Activated CD4-positive, alpha-beta T cell treated with anti-CD3 and anti-CD28 coated beads for 1 hour (primary cell): ENCODE measurements at regions not wholly inside any gene's neighbourhood (a gene's known extent, or its start where the extent isn't known, plus 50 kb on each side); places are given as distances from the start of the nearest gene placed in this dataset.
"Not testable (repeated sequence)": the region's sequence is repeated elsewhere in the genome, so short reads cannot be mapped to it uniquely, and the experiment has no call there.

Experiments
- DNase-seq: peaks from one replicate; pipeline ENCODE4 v3.0.0-alpha.2; 2020

- DNase-seq: no peak
Observed at GRCh38 chr6:145266432-145267075, 468.8 kb downstream of the EPM2A start.

DNA sequence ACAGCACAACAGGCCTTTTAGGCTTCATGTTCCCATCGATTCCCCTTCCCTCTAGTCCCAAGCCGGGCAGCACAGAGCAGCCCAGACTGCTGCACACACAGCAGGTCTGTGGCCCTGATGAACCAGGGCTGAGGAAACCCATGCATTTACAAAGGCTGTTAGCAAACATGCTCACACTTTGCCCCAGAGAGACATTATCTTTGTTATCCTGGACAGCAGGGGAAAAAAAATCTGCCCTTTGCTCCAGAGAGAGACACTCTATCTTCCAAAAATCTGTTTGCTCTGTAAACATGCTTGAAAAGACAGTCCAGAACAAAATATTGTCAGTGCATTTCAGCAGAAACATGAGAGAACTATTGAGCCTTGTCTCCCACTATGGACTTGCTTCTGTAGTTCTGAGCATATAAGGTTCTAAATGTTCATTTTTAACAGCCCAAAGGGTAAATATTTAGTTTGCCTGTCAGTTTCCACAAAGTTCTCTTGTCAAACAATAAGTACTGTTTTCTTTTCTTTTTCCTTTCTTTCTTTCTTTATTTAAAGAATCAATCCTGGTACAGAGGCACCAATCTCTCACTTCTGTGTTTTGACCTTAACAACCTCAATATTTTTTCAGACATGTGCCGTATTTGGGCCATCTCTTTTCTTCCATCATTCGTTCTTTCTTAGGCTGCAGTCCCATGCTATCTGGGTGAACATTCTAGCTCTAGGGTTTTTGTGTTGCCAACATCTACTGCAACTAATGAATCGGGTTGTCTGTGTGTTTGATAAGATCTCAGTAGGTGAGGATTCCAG is 468.0 kb downstream of the EPM2A start:
- no peak for DNase-seq

- DNase-seq: no peak
Observed at GRCh38 chr6:145270464-145270863, 464.9 kb downstream of the EPM2A start.

DNA sequence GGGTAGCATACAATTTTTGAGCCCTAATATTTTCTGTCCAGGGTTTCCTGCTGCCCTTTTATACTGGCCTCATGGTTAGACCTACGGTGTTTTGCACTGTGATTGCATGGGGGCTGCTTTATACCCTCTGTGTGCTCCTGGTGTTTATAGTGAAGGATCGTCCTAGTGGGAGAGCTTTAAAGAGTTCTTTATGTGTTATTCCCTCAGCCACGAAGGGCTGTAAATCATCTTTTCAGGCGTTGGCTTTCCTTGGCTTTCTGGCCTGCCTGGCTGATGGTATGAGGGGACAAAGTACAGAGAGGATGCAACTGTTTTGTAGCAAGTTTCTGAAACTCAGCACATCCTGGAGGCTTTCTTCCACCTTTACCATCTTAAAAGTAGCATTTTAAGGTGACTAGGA is 464.3 kb downstream of the EPM2A start:
- DNase-seq: no peak

DNA sequence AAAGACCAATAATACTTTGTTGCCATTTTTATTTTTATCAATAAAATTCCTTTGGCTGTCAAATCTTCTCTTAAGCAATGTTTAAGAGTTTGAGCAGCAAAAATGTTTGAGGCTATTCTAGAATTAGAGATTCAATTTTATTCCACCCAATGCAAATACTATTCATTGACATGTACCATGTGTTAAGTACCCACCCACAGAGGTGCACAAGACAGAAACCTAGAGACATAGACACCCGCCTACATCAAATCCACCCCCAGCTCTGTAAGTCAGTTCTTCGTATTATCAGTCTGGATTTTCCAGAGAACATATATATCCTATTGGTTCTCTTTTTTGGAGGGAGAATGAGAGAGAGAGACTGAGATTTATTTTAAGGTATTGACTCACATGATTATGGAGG is 463.7 kb downstream of the EPM2A start:
- no peak for DNase-seq

DNA sequence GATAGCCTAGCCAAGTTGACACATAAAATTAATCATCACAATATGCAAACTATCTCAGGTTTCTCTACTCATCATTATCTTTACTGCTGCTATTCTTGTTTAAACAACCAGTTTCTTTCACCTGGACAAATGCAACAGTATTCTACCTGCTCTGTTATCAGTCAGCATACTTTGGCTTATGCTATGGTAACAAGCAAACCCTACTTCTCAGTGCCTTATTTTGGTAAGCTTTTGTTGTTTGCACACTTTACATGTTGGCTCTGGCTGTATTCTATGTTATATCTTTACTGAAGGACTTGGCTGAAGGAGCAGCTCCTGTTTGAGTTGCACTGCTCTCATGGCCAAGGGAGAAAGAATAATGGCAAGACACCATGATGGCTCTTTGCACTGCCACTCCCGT is 463.1 kb downstream of the EPM2A start:
- DNase-seq: no peak

DNA sequence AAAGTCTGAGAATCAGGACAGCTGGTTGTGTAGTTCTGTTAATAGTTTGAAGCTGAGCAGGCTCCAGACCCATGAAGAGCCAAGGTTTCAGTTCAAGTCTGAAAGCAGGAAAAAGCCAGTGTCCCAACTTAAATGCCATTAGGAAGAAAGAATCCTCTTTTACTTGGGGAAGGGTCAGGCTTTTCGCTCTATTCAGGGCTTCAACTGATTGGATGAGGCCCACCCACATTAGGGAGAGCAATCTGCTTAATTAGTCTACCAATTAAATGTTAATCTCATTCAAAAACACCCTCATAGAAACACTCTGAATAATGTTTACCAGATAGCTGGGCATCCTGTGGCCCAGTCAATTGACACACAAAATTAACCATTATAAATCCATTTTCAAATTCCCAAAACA is 462.2 kb downstream of the EPM2A start:
- no peak for DNase-seq

GRCh38 chr6:145274083-145274482 is 461.2 kb downstream of the EPM2A start:
- no peak for DNase-seq

- DNase-seq: no peak
Observed at GRCh38 chr6:145275019-145275418, 460.3 kb downstream of the EPM2A start.

DNA sequence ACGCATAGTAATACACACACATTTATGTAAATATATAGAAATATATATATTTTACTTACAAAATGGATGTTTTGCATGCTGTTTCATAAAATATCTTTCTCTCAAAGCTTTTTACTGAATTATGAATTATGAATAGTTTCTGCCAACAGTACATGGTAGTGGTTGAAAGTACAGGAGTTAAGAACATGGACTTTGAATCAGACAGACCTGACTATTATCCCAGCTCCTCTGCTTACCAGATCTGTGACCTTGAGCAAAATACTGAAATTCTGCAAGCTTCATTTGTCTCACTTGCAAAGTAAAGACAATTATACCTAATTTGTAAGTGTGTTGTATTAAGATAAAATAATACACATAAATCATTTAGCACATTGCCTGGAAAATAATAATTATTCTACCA is 459.5 kb downstream of the EPM2A start:
- DNase-seq: no peak

DNA sequence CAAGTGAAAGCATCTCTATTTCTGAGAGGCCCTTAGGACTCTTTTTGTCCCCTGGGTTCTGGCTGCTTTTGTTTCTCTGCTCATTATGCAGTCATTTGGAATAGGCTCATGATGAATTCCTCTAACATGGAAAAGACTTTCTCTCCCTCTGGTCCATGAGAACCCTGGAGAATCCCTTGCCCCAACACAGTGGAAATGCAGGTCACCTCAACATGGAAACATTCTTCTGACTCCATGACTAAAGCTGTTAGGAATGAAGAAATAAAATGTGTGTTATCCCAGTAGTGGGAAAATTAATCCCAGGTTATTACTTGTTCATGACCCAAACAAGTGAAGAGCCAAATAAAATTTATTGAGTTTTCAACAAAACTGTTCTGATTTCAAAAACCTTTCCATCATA is 458.6 kb downstream of the EPM2A start:
- DNase-seq: no peak

GRCh38 chr6:145277358-145278086 is 457.8 kb downstream of the EPM2A start:
- DNase-seq: no peak

- DNase-seq: no peak
Observed at GRCh38 chr6:145278163-145278807, 457.0 kb downstream of the EPM2A start.

- no peak for DNase-seq
Observed at GRCh38 chr6:145279551-145279950, 455.8 kb downstream of the EPM2A start.

- DNase-seq: no peak
Observed at GRCh38 chr6:145279993-145280392, 455.3 kb downstream of the EPM2A start.

DNA sequence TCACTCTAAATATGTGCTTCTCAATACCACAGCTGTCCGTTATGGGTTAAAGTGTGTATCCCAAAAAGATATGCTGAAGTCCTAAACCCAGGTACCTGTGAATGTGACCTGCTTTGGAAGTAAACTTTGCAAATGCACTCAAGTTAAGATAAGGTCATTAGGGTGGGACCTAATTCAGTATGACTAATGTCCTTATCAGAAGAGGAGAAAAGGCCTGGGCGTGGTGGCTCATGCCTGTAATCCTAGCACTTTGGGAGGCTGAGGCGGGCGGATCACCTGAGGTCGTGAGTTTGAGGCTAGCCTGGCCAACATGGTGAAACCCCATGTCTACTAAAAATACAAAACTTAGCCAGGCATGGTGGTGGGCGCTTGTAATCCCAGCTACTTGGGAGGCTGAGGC is 452.1 kb downstream of the EPM2A start:
- not testable (repeated sequence) for DNase-seq

DNA sequence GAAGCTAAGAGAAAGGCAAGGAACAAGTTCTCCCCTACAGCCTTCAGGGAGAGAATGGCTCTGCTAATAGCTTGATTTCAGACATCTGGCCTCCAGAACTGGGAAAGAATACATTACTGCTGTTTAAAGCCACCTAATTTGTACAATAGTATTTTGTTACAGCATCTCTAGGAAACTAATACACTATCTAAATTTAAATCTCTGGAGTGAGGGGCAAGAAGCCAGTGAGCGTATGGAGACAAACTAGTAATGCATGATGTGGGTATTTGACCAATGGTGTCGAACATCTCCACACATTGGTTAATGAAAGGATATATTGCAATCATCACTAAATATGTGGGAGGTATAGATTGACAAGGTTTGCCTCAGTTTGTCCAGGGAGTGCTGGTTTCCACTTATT is 451.5 kb downstream of the EPM2A start:
- DNase-seq: no peak

- no peak for DNase-seq
Observed at GRCh38 chr6:145286916-145287315, 448.4 kb downstream of the EPM2A start.

DNA sequence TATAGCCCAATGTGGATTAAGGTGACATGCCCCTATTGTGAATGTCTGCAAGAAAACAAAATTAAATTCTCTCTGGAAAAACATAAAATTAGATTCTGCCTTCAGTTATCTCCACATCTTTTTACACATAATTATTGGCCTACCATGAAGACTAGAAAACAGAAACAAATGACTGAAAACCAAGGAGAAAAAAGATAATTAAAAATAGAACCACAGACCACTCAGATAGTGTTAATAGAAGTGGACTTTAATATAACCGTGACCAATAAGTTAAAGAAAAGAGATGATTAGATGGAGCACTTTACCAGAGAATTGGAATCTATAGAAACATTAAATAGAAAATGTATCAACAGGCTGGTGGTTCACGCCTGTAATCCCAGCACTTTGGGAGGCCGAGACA is 445.7 kb downstream of the EPM2A start:
- DNase-seq: no peak

DNA sequence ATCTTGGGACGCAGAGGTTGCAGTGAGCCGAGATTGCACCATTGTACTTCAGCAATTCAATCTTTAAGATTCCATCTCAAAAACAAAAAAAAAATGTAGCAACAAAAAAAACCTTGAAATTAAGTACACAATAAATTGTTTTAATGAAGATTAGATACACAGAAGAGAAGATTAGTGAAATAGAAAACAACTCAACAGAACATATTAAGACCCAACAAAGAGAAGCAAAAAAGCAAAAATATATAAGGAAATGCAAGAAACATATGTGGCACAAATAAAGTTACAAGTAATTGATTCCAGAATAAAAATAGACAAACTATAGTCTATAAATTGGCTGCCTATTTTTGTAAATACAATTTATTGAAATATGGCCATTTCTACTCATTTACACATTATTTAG is 445.2 kb downstream of the EPM2A start:
- no peak for DNase-seq

DNA sequence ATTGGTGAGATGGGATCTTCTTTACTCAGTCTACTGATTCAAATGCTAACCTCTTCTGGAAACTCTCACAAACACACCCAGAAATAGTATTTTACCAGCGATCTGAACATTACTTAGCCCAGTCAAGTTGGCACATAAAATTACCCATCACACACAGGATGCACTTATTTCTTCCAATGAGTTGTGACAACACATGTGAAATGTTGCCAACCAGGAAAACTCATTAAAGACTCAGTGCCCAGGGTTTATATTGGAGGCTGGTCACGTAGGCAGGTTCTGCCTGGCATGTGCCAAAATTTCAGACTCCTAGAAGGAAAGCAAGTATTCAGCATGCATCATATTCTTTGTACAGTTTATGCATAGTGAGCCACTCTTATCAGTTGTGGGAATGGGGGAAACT is 443.3 kb downstream of the EPM2A start:
- no peak for DNase-seq

DNA sequence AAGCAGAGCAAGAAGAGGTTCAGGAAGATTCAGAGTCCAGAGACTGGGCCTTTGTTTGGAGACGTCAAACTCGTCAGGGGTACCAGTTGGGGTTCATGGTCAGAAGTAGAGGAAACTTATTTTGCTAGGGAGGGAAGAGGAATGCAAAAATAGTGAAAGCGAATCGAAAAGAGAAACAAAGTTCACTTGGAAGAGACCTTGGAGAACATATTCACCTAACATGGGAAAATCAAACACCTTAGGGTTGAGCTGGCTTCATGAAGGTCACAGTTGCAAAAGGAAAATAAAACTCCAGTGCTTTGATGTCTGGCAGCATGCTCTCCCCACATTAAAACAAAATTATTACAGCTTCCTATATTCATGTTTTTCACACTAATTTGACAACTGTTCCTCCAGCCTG is 440.4 kb downstream of the EPM2A start:
- no peak for DNase-seq

- no peak for DNase-seq
Observed at GRCh38 chr6:145295746-145296145, 439.6 kb downstream of the EPM2A start.

GRCh38 chr6:145305670-145306069 is 429.6 kb downstream of the EPM2A start:
- no peak for DNase-seq
